SU-DHL-6 (cell line): ENCODE measurements at regions not wholly inside any gene's neighbourhood (a gene's known extent, or its start where the extent isn't known, plus 50 kb on each side); places are given as distances from the start of the nearest gene placed in this dataset.

Experiments used
- H2AFZ ChIP-seq: fragments of 200-600 bp; sonication (generic); 2 replicates; pipeline ENCODE4 v1.6.1; 2014; ENCODE audit warnings: low read depth, mild to moderate bottlenecking, moderate library complexity, mixed read lengths, antibody characterized with exemption, low read length; ENCODE audit not compliant: severe bottlenecking
- H3F3A ChIP-seq: fragments of 200-600 bp; shearing (Covaris generic); 2 replicates; pipeline ENCODE4 v1.6.0; 2016; ENCODE audit warnings: antibody characterized with exemption, mild to moderate bottlenecking; ENCODE audit not compliant: insufficient read depth
- H3K27ac ChIP-seq: fragments of 200-600 bp; sonication (generic); 2 replicates; pipeline ENCODE4 v1.5.1; 2016; ENCODE audit warnings: low read depth, mild to moderate bottlenecking, low read length, moderate library complexity, mixed read lengths
- H3K27me3 ChIP-seq: fragments of 200-600 bp; sonication (generic), shearing (Covaris generic); 2 replicates; pipeline ENCODE4 v1.6.0; 2014; ENCODE audit warnings: mild to moderate bottlenecking, low read length
- H3K36me3 ChIP-seq: fragments of 200-600 bp; sonication (generic); 2 replicates; pipeline ENCODE4 v1.6.1; 2014; ENCODE audit warnings: mild to moderate bottlenecking, low read length, mixed read lengths
- H3K4me2 ChIP-seq: fragments of 300-600, 200-600 bp; shearing (Covaris generic), sonication (generic); 2 replicates; pipeline ENCODE4 v1.6.0; 2014; ENCODE audit warnings: low read length, low read depth, mild to moderate bottlenecking; ENCODE audit not compliant: poor library complexity, severe bottlenecking
- H3K4me3 ChIP-seq: fragments of 200-600 bp; sonication (generic); 2 replicates; pipeline ENCODE4 v1.5.1; 2014; ENCODE audit warnings: antibody characterized with exemption, low read length, mild to moderate bottlenecking, mixed read lengths; ENCODE audit not compliant: insufficient read depth, poor library complexity, severe bottlenecking
- H3K79me2 ChIP-seq: fragments of 200-600 bp; sonication (generic); 2 replicates; pipeline ENCODE4 v1.6.1; 2014; ENCODE audit warnings: mild to moderate bottlenecking, low read length, moderate library complexity; ENCODE audit not compliant: insufficient read depth
- H3K9ac ChIP-seq: fragments of 200-600 bp; sonication (generic); 2 replicates; pipeline ENCODE4 v1.7.0; 2014; ENCODE audit warnings: mild to moderate bottlenecking, low read length
- H3K9me2 ChIP-seq: fragments of 200-600 bp; sonication (generic); replicated peaks from 2 replicates; pipeline ENCODE4 v1.6.1; 2014; ENCODE audit warnings: low read length; ENCODE audit not compliant: insufficient read depth
- H3K9me3 ChIP-seq: fragments of 200-600 bp; sonication (generic); 2 replicates; pipeline ENCODE4 v1.6.1; 2014; ENCODE audit warnings: low read length, mixed read lengths; ENCODE audit not compliant: insufficient read depth
- H4K20me1 ChIP-seq: fragments of 200-600 bp; sonication (generic); 2 replicates; pipeline ENCODE4 v1.6.1; 2014; ENCODE audit warnings: low read depth, mild to moderate bottlenecking, antibody characterized with exemption, low read length, moderate library complexity, mixed read lengths
- CTCF ChIP-seq: fragments of 200-600 bp; sonication (generic); IDR thresholded peaks from one replicate; pipeline ENCODE4 v1.5.1; 2017; ENCODE audit warnings: antibody characterized with exemption, mild to moderate bottlenecking, low read length, moderate library complexity; ENCODE audit not compliant: insufficient read depth, poor library complexity, severe bottlenecking
- EZH2phosphoT487 ChIP-seq: fragments of 200-600 bp; sonication (generic), shearing (Covaris generic); conservative IDR thresholded peaks from 2 replicates; pipeline ENCODE4 v1.6.1; 2018; ENCODE audit warnings: mild to moderate bottlenecking, antibody characterized with exemption, low read length, moderate library complexity, mixed read lengths

DNA sequence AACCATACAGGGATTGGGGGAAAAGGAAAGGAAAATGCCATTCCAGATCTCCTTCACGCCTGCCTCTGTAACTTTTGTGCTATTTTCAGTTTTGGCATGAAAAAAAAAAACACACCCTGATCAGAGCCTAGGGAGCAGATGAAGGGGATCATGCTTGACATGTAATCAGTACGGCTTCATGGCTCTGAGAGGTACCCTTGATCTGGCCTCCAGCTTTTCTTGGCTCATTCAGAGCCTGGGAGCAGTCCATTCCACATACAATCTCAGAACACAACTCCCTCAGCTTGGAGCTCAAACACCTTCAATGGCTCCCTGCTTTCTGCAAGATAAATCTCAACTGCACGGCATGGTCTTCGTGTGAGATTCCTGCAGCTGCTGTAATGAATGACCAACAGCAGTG is 422.8 kb upstream of the ZMIZ1 start:
- Histone ChIP-seq H3K27me3 (no peaks in the 10 kb centered on the region), H3K36me3 (no peaks in the 10 kb centered on the region), H3K27ac (no peak overlapping the region), H3K9me2 (no peaks in the 10 kb centered on the region), H3K4me2 (no peak overlapping the region), H3K79me2 (no peaks in the 10 kb centered on the region), H3F3A (no peaks in the 10 kb centered on the region), H4K20me1 (no peaks in the 10 kb centered on the region), H3K4me3 (no peak overlapping the region), H2AFZ (no peak overlapping the region), H3K9ac (no peak overlapping the region), H3K9me3 (no peaks in the 10 kb centered on the region)
- TF ChIP-seq EZH2phosphoT487 (no peak), CTCF (no peak)

DNA sequence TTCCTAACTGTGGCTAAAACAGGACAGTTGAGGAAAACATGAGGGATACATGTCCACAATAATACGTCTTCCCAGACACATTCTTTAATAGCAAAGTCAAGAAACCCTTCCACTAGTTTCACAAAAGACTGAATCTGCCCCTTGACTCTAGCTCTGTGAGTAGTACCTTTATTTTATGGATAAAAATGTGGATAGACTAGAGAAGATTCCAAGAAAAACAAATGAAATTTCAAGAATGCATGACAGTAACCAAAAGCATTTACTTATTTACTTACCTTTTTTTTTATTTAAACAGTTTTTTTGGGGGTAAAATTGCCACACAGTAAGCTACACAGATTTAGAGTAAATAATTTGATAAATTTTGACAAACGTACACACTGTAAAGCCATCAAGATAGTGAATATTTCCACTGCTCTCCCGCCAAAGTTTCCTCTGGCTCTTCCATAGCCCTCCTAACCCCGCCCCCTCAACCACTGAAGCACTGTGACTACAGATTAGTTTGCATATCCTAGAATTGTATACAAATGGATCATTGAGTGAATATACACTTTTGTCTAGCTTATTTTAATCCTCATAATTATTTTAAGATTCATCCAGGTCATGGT is 420.4 kb upstream of the ZMIZ1 start:
- Histone ChIP-seq H4K20me1 (no peaks in the 10 kb centered on the region), H3K27ac (no peak overlapping the region), H3K9me3 (no peaks in the 10 kb centered on the region), H3K36me3 (no peaks in the 10 kb centered on the region), H3F3A (no peaks in the 10 kb centered on the region), H3K4me2 (no peak overlapping the region), H3K27me3 (no peaks in the 10 kb centered on the region), H3K4me3 (no peak overlapping the region), H3K9me2 (no peaks in the 10 kb centered on the region), H2AFZ (no peak overlapping the region), H3K79me2 (no peaks in the 10 kb centered on the region), H3K9ac (no peak overlapping the region)
- TF ChIP-seq CTCF (no peak), EZH2phosphoT487 (no peak)

DNA sequence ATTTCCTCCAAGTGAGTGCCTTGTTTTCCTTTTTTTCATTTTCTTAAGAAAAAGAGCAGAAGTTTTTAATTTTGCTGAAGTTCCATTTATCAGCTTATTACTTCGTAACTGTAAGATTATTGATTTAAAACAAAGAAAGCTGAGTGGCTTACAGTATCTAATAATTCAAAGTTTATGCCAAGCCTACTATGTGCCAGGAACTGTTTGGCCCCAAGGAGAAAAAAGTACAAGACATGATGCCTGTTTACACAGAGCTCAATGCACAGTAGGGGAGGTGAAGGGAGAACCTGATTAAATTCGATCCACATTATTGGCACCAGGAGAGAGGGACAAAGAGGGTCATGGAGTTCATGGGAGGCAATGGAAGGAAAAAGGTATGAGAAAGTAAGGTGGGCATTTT is 419.3 kb upstream of the ZMIZ1 start:
- no peaks in the 10 kb centered on the region for H3K9me3 ChIP-seq
- TF ChIP-seq CTCF = no peak
- no peak for TF ChIP-seq EZH2phosphoT487
- H3K4me2 ChIP-seq = no peak overlapping the region
- H2AFZ ChIP-seq = no peak overlapping the region
- no peak overlapping the region for H3K27ac ChIP-seq
- no peak overlapping the region for H3K9ac ChIP-seq
- H3K79me2 ChIP-seq = no peaks in the 10 kb centered on the region
- no peaks in the 10 kb centered on the region for H3K27me3 ChIP-seq
- no peaks in the 10 kb centered on the region for H3F3A ChIP-seq
- no peaks in the 10 kb centered on the region for H3K9me2 ChIP-seq
- H3K36me3 ChIP-seq = no peaks in the 10 kb centered on the region
- no peaks in the 10 kb centered on the region for H4K20me1 ChIP-seq
- no peak overlapping the region for H3K4me3 ChIP-seq
